ENCODE measurements at regions not wholly inside any gene's neighbourhood (a gene's known extent, or its start where the extent isn't known, plus 50 kb on each side); places are given as distances from the start of the nearest gene placed in this dataset.

DNA sequence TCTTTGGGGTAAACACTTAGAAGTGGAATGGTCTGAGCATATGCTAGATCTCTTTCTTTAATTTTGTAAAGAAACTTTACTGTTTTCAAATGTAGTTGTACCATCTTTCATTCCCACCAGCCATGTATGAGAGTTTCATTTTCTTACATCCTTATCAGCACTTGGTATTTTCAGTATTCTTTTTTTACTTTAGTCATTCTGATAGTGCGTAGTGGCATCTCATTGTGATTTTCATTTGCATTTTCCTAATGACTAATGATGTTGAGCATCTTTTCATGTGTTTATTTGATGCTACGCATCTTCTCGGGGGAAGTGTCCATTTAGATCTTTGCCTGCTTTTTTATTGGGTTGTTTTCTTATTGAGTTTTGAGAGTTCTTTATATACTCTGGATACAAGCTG, 71.3 kb upstream of the PRPS1 start:
- no peak overlapping the region for H2AK9ac ChIP-seq (replicated peaks; ENCODE audit: low read depth, low read length, poor library complexity)
- H2BK15ac ChIP-seq (ENCODE audit: low read depth, low read length) = no peak overlapping the region
- H2BK20ac ChIP-seq (ENCODE audit: low read depth, low read length) = no peak overlapping the region
- in situ Hi-C loops (cut with MboI; ENCODE audit: low sequenced_read_pairs) = no loop called here
- dilution Hi-C loops (cut with HindIII; ENCODE audit: low sequenced_read_pairs, unreplicated experiment) = no loop called here
- H3K4ac ChIP-seq (ENCODE audit: low read depth, low read length) = no peak overlapping the region
- CTCF ChIA-PET = no interaction called here
- H4K5ac ChIP-seq (ENCODE audit: low read depth, low read length) = no peak overlapping the region
- no peak overlapping the region for H3K14ac ChIP-seq (replicated peaks; ENCODE audit: low read depth, low read length)
- peaks cover 4% of the 10 kb centered on the region for H3K4me1 ChIP-seq (ENCODE audit: control insufficient read depth, insufficient read depth, low read length)
- intact Hi-C loops (cut with micrococcal nuclease) = no loop called here
- no peak overlapping the region for H2AK5ac ChIP-seq (ENCODE audit: low read depth, low read length)
- no peak overlapping the region for H3K27ac ChIP-seq (ENCODE audit: insufficient read depth, low read length)
- H3K4me2 ChIP-seq (ENCODE audit: low read depth, low read length) = no peak overlapping the region
- DNase-seq (no peak), ATAC-seq (ENCODE audit: low read depth) (no peak)
- TF ChIP-seq, protein P1, sequence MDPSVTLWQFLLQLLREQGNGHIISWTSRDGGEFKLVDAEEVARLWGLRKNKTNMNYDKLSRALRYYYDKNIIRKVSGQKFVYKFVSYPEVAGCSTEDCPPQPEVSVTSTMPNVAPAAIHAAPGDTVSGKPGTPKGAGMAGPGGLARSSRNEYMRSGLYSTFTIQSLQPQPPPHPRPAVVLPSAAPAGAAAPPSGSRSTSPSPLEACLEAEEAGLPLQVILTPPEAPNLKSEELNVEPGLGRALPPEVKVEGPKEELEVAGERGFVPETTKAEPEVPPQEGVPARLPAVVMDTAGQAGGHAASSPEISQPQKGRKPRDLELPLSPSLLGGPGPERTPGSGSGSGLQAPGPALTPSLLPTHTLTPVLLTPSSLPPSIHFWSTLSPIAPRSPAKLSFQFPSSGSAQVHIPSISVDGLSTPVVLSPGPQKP (IDR thresholded peaks at IDR 0.05; ENCODE audit: borderline replicate concordance, low read depth, low read length) = no peak
- TF ChIP-seq MAZ (IDR thresholded peaks at IDR 0.05; ENCODE audit: borderline replicate concordance, low read depth, low read length) (no peak), NFE2L2 (IDR thresholded peaks at IDR 0.05; ENCODE audit: low read depth, low read length) (no peak), RCOR1 (IDR thresholded peaks at IDR 0.05; ENCODE audit: insufficient replicate concordance, low read length) (no peak), FOS (IDR thresholded peaks at IDR 0.05; ENCODE audit: low read depth, low read length) (no peak), BHLHE40 (IDR thresholded peaks at IDR 0.05; ENCODE audit: low read depth, low read length) (no peak), POLR2A (IDR thresholded peaks at IDR 0.05; ENCODE audit: low read depth, low read length) (no peak), CHD1 (IDR thresholded peaks at IDR 0.05; ENCODE audit: low read depth, low read length) (no peak), MAFK (IDR thresholded peaks at IDR 0.05; ENCODE audit: low read depth, low read length) (no peak), CEBPB (IDR thresholded peaks at IDR 0.05; ENCODE audit: low read depth, low read length) (no peak), RFX5 (IDR thresholded peaks at IDR 0.05; ENCODE audit: low read depth, low read length) (no peak), SMC3 (IDR thresholded peaks at IDR 0.05; ENCODE audit: low read depth, low read length) (no peak)
- TF ChIP-seq, protein P2, sequence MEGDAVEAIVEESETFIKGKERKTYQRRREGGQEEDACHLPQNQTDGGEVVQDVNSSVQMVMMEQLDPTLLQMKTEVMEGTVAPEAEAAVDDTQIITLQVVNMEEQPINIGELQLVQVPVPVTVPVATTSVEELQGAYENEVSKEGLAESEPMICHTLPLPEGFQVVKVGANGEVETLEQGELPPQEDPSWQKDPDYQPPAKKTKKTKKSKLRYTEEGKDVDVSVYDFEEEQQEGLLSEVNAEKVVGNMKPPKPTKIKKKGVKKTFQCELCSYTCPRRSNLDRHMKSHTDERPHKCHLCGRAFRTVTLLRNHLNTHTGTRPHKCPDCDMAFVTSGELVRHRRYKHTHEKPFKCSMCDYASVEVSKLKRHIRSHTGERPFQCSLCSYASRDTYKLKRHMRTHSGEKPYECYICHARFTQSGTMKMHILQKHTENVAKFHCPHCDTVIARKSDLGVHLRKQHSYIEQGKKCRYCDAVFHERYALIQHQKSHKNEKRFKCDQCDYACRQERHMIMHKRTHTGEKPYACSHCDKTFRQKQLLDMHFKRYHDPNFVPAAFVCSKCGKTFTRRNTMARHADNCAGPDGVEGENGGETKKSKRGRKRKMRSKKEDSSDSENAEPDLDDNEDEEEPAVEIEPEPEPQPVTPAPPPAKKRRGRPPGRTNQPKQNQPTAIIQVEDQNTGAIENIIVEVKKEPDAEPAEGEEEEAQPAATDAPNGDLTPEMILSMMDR (conservative IDR thresholded peaks at IDR 0.05; ENCODE audit: low read depth, low read length) = no peak
- TF ChIP-seq, protein P3, sequence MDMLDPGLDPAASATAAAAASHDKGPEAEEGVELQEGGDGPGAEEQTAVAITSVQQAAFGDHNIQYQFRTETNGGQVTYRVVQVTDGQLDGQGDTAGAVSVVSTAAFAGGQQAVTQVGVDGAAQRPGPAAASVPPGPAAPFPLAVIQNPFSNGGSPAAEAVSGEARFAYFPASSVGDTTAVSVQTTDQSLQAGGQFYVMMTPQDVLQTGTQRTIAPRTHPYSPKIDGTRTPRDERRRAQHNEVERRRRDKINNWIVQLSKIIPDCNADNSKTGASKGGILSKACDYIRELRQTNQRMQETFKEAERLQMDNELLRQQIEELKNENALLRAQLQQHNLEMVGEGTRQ (IDR thresholded peaks at IDR 0.05; ENCODE audit: low read depth, low read length) = no peak
- H3K9me1 ChIP-seq (ENCODE audit: insufficient read depth, low read length) = peaks cover 7% of the 10 kb centered on the region
- no peak overlapping the region for H3K18ac ChIP-seq (ENCODE audit: low read depth, low read length)
- H3K23ac ChIP-seq (ENCODE audit: low read depth, low read length) = no peak overlapping the region
- no peaks in the 10 kb centered on the region for H4K20me1 ChIP-seq (ENCODE audit: insufficient read depth, low read length)
- no peak overlapping the region for H3K4me3 ChIP-seq (ENCODE audit: insufficient read depth, low read depth, low read length)
- H4K91ac ChIP-seq (ENCODE audit: insufficient read depth, low read depth, low read length) = no peak overlapping the region
- H3K9ac ChIP-seq (ENCODE audit: low read depth, low read length) = no peak overlapping the region
- no peaks in the 10 kb centered on the region for H3K79me1 ChIP-seq (ENCODE audit: low read depth in 1 of 2, low read length in 2 of 2)
- no peak overlapping the region for H4K8ac ChIP-seq (ENCODE audit: low read depth in 2 of 2, low read length in 2 of 2)
- WGBS, 2 experiments (ENCODE audit: extremely low coverage in 2 of 2, insufficient read length in 1 of 2) = no CpG with 5 or more reads among the region's 3 CpGs
- H3K9me3 ChIP-seq (ENCODE audit: control insufficient read depth, insufficient read depth, low read length) = no peaks in the 10 kb centered on the region
- no peak overlapping the region for H3K56ac ChIP-seq (ENCODE audit: extremely low read depth, insufficient read depth, low read length)
- no peaks in the 10 kb centered on the region for H3K36me3 ChIP-seq (ENCODE audit: control insufficient read depth, insufficient read depth, low read length)
- H2BK120ac ChIP-seq (ENCODE audit: low read depth, low read length) = no peak overlapping the region
- POLR2A ChIA-PET (ENCODE audit: unreplicated experiment) = no interaction called here
- H2AFZ ChIP-seq (replicated peaks; ENCODE audit: low read length, poor library complexity) = no peak overlapping the region
- H3K27me3 ChIP-seq (ENCODE audit: control insufficient read depth, insufficient read depth, low read length) = 0 out of 2 replicates have a peak, but pooled peaks cover 3% of the 10 kb centered on the region
- no peak overlapping the region for H2BK5ac ChIP-seq (ENCODE audit: low read depth, low read length, poor library complexity, severe bottlenecking)
- no TSS peak for BruUV-seq (replicated peaks)
